H1 (cell line): ENCODE measurements at regions not wholly inside any gene's neighbourhood (a gene's known extent, or its start where the extent isn't known, plus 50 kb on each side); places are given as distances from the start of the nearest gene placed in this dataset.
"Not testable (repeated sequence)": the region's sequence is repeated elsewhere in the genome, so short reads cannot be mapped to it uniquely, and the experiment has no call there.

Experiments
- CTCF ChIA-PET: fragments of 300-600 bp; sonication (Branson Sonifier 250); formaldehyde crosslinking; loops from one replicate; lab custom pipeline; 2021; ENCODE audit not compliant: partially characterized antibody; lab: Charles Lee
- POLR2A ChIA-PET: fragments of 300-600 bp; sonication (Branson Sonifier 250); formaldehyde crosslinking; loops from one replicate; lab custom pipeline; 2021; ENCODE audit warnings: inconsistent platforms; ENCODE audit not compliant: partially characterized antibody; lab: Charles Lee
- DNase-seq, 2 experiments: peaks; one replicate each; pipeline versions ENCODE4 v3.0.0 to v3.0.0-alpha.2; 2010 to 2022; ENCODE audit warnings: low spot score in 2 of 2, low read depth in 1 of 2, mixed read lengths in 1 of 2
- FAIRE-seq: peaks from 2 replicates; lab custom pipeline; 2011; peaks lifted over from hg19 to GRCh38; lab: Jason Lieb, UNC
- H2AFZ ChIP-seq: 2 replicates; pipeline ENCODE4 v1.8.1; 2012; ENCODE audit warnings: low read length, inconsistent platforms
- H2AK5ac ChIP-seq: 2 replicates; pipeline ENCODE4 v1.6.1; 2013; ENCODE audit warnings: low read depth, low read length
- H2BK120ac ChIP-seq: replicated peaks from 2 replicates; pipeline ENCODE3; 2013; ENCODE audit warnings: low read depth, low read length, inconsistent platforms
- H2BK12ac ChIP-seq: 2 replicates; pipeline ENCODE4 v1.6.1; 2013; ENCODE audit warnings: low read depth, low read length
- H2BK15ac ChIP-seq: 2 replicates; pipeline ENCODE4 v1.6.1; 2013; ENCODE audit warnings: low read length
- H2BK20ac ChIP-seq: 2 replicates; pipeline ENCODE4 v1.6.1; 2013; ENCODE audit warnings: low read length
- H2BK5ac ChIP-seq: 2 replicates; pipeline ENCODE4 v1.6.1; 2013; ENCODE audit warnings: low read depth, low read length
- H3K14ac ChIP-seq: 2 replicates; pipeline ENCODE4 v1.6.1; 2013; ENCODE audit warnings: inconsistent platforms; ENCODE audit not compliant: insufficient read length
- H3K18ac ChIP-seq: 2 replicates; pipeline ENCODE4 v1.6.1; 2013; ENCODE audit warnings: low read length; ENCODE audit errors: extremely low read depth
- H3K23ac ChIP-seq: 2 replicates; pipeline ENCODE4 v1.6.1; 2013; ENCODE audit warnings: inconsistent platforms; ENCODE audit not compliant: insufficient read length
- H3K23me2 ChIP-seq: 2 replicates; pipeline ENCODE4 v1.6.1; 2013; ENCODE audit warnings: low read depth, low read length
- H3K27ac ChIP-seq: 2 replicates; pipeline ENCODE4 v1.6.1; 2011; ENCODE audit warnings: low read depth, low read length, inconsistent platforms
- H3K27me3 ChIP-seq, 4 experiments: replicated peaks in 1 of 4; 1 replicate in 1 of 4; 2 replicates in 3 of 4; pipeline versions ENCODE4 v1.6.1 to v1.8.1; 2011 to 2013; ENCODE audit warnings: low read length in 3 of 4, mild to moderate bottlenecking in 3 of 4, inconsistent platforms in 2 of 4, mixed read lengths in 2 of 4, moderate library complexity in 1 of 4; ENCODE audit not compliant: control insufficient read depth in 3 of 4, insufficient read depth in 3 of 4; ENCODE audit errors: extremely low read depth in 1 of 4
- H3K36me3 ChIP-seq, 4 experiments: 2 replicates each; pipeline versions ENCODE4 v1.6.1 to v1.8.1; 2011 to 2013; ENCODE audit warnings: mild to moderate bottlenecking in 4 of 4, low read length in 3 of 4, moderate library complexity in 2 of 4, control low read depth in 1 of 4, inconsistent platforms in 1 of 4; ENCODE audit not compliant: insufficient read depth in 4 of 4, control insufficient read depth in 2 of 4
- H3K4ac ChIP-seq: replicated peaks from 2 replicates; pipeline ENCODE3; 2013; ENCODE audit warnings: low read length, low read depth, mixed read lengths, inconsistent platforms; ENCODE audit not compliant: insufficient read length
- H3K4me1 ChIP-seq, 4 experiments: replicated peaks in 1 of 4; 1 replicate in 1 of 4; 2 replicates in 3 of 4; pipeline versions ENCODE4 v1.6.1 to v1.8.1; 2011 to 2013; ENCODE audit warnings: low read length in 3 of 4, inconsistent platforms in 2 of 4, mixed read lengths in 1 of 4; ENCODE audit not compliant: insufficient read depth in 4 of 4, control insufficient read depth in 3 of 4
- H3K4me2 ChIP-seq, 2 experiments: 2 replicates each; pipeline versions ENCODE4 v1.6.1 to v1.8.1; 2011 to 2013; ENCODE audit warnings: low read depth in 2 of 2, low read length in 2 of 2, control low read depth in 1 of 2, inconsistent platforms in 1 of 2, mild to moderate bottlenecking in 1 of 2; ENCODE audit not compliant: insufficient read depth in 1 of 2
- H3K4me3 ChIP-seq, 4 experiments: fragments of 200-600, 300-600 bp in 1 of 4; sonication (generic), shearing (Covaris generic), sonication (Bioruptor Twin) in 1 of 4; 2 replicates each; pipeline versions ENCODE4 v1.5.1 to v1.8.1; 2011 to 2016; ENCODE audit warnings: low read length in 4 of 4, low read depth in 3 of 4, control low read depth in 2 of 4, inconsistent platforms in 2 of 4, mild to moderate bottlenecking in 2 of 4, mixed read lengths in 1 of 4, moderate library complexity in 1 of 4; ENCODE audit not compliant: insufficient read depth in 2 of 4; ENCODE audit errors: extremely low read depth in 1 of 4
- H3K56ac ChIP-seq: replicated peaks from 2 replicates; pipeline ENCODE3; 2013; ENCODE audit warnings: low read depth, mild to moderate bottlenecking, mixed read lengths, low read length, inconsistent platforms; ENCODE audit not compliant: insufficient read length
- H3K79me1 ChIP-seq: 2 replicates; pipeline ENCODE4 v1.6.1; 2013; ENCODE audit warnings: low read depth, low read length, control low read depth
- H3K79me2 ChIP-seq, 2 experiments: 2 replicates each; pipeline versions ENCODE4 v1.6.1 to v1.8.1; 2012 to 2013; ENCODE audit warnings: low read length in 2 of 2, mild to moderate bottlenecking in 2 of 2, inconsistent platforms in 1 of 2; ENCODE audit not compliant: insufficient read depth in 2 of 2, control insufficient read depth in 1 of 2
- H3K9ac ChIP-seq, 4 experiments: replicated peaks in 1 of 4; 1 replicate in 1 of 4; 2 replicates in 3 of 4; pipeline versions ENCODE4 v1.6.1 to v1.8.1; 2011 to 2013; ENCODE audit warnings: low read depth in 3 of 4, low read length in 3 of 4, control low read depth in 2 of 4, mild to moderate bottlenecking in 2 of 4, moderate library complexity in 2 of 4, inconsistent platforms in 1 of 4; ENCODE audit errors: extremely low read depth in 1 of 4
- H3K9me3 ChIP-seq, 2 experiments: 2 replicates each; pipeline versions ENCODE4 v1.6.1 to v1.8.1; 2012 to 2013; ENCODE audit warnings: mild to moderate bottlenecking in 2 of 2, moderate library complexity in 2 of 2, control low read depth in 1 of 2, inconsistent platforms in 1 of 2, low read depth in 1 of 2, low read length in 1 of 2, mixed read lengths in 1 of 2; ENCODE audit not compliant: insufficient read depth in 2 of 2
- H4K20me1 ChIP-seq, 2 experiments: replicated peaks in 1 of 2; 2 replicates each; pipeline versions ENCODE3 to v1.8.1; 2011 to 2013; ENCODE audit warnings: inconsistent platforms in 2 of 2, low read length in 2 of 2, mild to moderate bottlenecking in 1 of 2; ENCODE audit not compliant: insufficient read depth in 2 of 2, control insufficient read depth in 1 of 2
- H4K5ac ChIP-seq: 2 replicates; pipeline ENCODE4 v1.6.1; 2013; ENCODE audit warnings: low read length, low read depth, mixed read lengths, inconsistent platforms; ENCODE audit not compliant: insufficient read length
- H4K8ac ChIP-seq: 2 replicates; pipeline ENCODE4 v1.8.0; 2013; ENCODE audit warnings: mild to moderate bottlenecking, moderate library complexity, low read length, inconsistent platforms; ENCODE audit not compliant: insufficient read depth; ENCODE audit errors: extremely low read depth
- H4K91ac ChIP-seq: replicated peaks from 2 replicates; pipeline ENCODE3; 2013; ENCODE audit warnings: low read length, mixed read lengths, inconsistent platforms; ENCODE audit not compliant: insufficient read length
- BACH1 ChIP-seq: IDR thresholded peaks from 2 replicates; pipeline ENCODE4 v1.6.1; 2012; ENCODE audit warnings: low read length, improper control_type of control experiment

DNA sequence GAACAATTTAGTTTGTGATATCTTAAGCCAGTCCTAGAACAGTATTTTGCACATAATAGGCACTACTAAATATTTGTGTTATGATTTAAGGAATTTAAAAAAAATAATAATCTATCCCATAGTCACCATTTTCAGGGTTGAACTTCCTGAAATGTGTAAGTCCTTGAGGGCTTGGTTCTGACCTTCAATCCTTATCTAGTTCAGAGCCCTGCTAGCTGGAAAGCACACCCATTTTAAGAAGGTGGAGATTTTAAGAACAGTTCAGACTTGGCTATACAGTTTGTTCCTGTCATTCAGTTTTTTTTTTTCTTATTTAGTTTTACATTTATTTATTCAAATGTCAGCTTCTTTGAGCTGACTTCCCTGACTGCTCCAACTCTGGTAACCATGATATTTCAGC lies 183.4 kb upstream of the MAGI2 start (continued):
- TF ChIP-seq BACH1: no peak

DNA sequence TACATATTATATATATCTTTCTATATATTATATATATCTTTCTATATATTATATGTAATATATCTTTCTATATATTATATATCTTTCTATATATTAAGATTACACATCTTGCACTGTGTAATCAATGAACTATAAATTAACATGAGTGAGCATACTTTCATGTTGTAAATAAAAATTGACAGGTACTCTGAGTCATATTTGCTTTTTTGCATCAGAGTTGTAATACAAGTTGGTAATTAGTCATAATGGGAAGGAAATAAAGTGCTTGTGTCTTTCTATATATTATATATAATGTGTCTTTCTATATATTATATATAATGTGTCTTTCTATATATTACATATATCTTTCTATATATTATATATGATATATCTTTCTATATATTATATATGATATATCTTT lies 172.5 kb upstream of the MAGI2 start:
- H3K27ac ChIP-seq, H3K9me3 ChIP-seq, H3K4me1 ChIP-seq, DNase-seq, H2BK12ac ChIP-seq, H4K8ac ChIP-seq, H2AFZ ChIP-seq, H3K27me3 ChIP-seq, H2BK15ac ChIP-seq, H3K4me3 ChIP-seq, H3K56ac ChIP-seq, H2BK5ac ChIP-seq, H3K23me2 ChIP-seq, H3K79me2 ChIP-seq, POLR2A ChIA-PET, H3K18ac ChIP-seq, H3K4me2 ChIP-seq, H3K14ac ChIP-seq, H3K23ac ChIP-seq, H2AK5ac ChIP-seq, H2BK120ac ChIP-seq, H4K20me1 ChIP-seq, FAIRE-seq, H2BK20ac ChIP-seq, H4K5ac ChIP-seq, H3K9ac ChIP-seq, H3K4ac ChIP-seq, H3K79me1 ChIP-seq, H3K36me3 ChIP-seq, CTCF ChIA-PET, H4K91ac ChIP-seq: not testable (repeated sequence)
